HL-60 (cell line): ENCODE measurements at regions not wholly inside any gene's neighbourhood (a gene's known extent, or its start where the extent isn't known, plus 50 kb on each side); places are given as distances from the start of the nearest gene placed in this dataset.

Experiments used
- GABPA ChIP-seq: IDR thresholded peaks from 2 replicates; pipeline ENCODE4 v1.6.1; 2012; ENCODE audit warnings: low read depth
- POLR2AphosphoS5 ChIP-seq: IDR thresholded peaks from 2 replicates; pipeline ENCODE4 v1.6.1; 2012; ENCODE audit warnings: low read depth
- REST ChIP-seq: IDR thresholded peaks from 2 replicates; pipeline ENCODE4 v1.6.1; 2012; ENCODE audit warnings: low read depth; ENCODE audit not compliant: insufficient replicate concordance
- SPI1 ChIP-seq: IDR thresholded peaks from 2 replicates; pipeline ENCODE4 v1.6.1; 2012; ENCODE audit warnings: low read depth, mild to moderate bottlenecking, borderline replicate concordance
- TF ChIP-seq, protein P1 (sequence below): IDR thresholded peaks from one replicate; pipeline ENCODE4 v1.5.1; 2011; ENCODE audit warnings: low read length, control low read depth, inconsistent platforms; ENCODE audit not compliant: insufficient read depth

- TF ChIP-seq REST = no peak
- TF ChIP-seq, protein P1, sequence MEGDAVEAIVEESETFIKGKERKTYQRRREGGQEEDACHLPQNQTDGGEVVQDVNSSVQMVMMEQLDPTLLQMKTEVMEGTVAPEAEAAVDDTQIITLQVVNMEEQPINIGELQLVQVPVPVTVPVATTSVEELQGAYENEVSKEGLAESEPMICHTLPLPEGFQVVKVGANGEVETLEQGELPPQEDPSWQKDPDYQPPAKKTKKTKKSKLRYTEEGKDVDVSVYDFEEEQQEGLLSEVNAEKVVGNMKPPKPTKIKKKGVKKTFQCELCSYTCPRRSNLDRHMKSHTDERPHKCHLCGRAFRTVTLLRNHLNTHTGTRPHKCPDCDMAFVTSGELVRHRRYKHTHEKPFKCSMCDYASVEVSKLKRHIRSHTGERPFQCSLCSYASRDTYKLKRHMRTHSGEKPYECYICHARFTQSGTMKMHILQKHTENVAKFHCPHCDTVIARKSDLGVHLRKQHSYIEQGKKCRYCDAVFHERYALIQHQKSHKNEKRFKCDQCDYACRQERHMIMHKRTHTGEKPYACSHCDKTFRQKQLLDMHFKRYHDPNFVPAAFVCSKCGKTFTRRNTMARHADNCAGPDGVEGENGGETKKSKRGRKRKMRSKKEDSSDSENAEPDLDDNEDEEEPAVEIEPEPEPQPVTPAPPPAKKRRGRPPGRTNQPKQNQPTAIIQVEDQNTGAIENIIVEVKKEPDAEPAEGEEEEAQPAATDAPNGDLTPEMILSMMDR = no peak
- TF ChIP-seq GABPA = no peak
- TF ChIP-seq POLR2AphosphoS5 = no peak
- TF ChIP-seq SPI1 = no peak
Observed at GRCh38 chr14:101110729-101111619, 207.5 kb upstream of the RTL1 start.
